ENCODE measurements at regions not wholly inside any gene's neighbourhood (a gene's known extent, or its start where the extent isn't known, plus 50 kb on each side); places are given as distances from the start of the nearest gene placed in this dataset.

- TF ChIP-seq JUN (IDR thresholded peaks at IDR 0.05) (no peak), ESRRA (IDR thresholded peaks at IDR 0.05; ENCODE audit: borderline replicate concordance, low read length) (no peak)
These were observed 1934.9 kb downstream of the ARAP2 start for GRCh38 chr4:34309383-34309906.
